ENCODE measurements at regions not wholly inside any gene's neighbourhood (a gene's known extent, or its start where the extent isn't known, plus 50 kb on each side); places are given as distances from the start of the nearest gene placed in this dataset.

GRCh38 chr2:57105694-57106093 lies 921.9 kb downstream of the CCDC85A start:
- TF ChIP-seq CTCF (IDR thresholded peaks at IDR 0.05) (no peak), EP300 (IDR thresholded peaks at IDR 0.05) (no peak)
